Thyroid gland (tissue), 4 donors: ENCODE measurements at regions not wholly inside any gene's neighbourhood (a gene's known extent, or its start where the extent isn't known, plus 50 kb on each side); places are given as distances from the start of the nearest gene placed in this dataset.

Source experiments
- CTCF ChIP-seq, 6 experiments: fragments of 200-600 bp in 3 of 6; fragments of 450-650 bp in 3 of 6; sonication (generic) in 3 of 6; IDR thresholded peaks; one replicate each; pipeline ENCODE4 v1.5.1; 2016 to 2019; ENCODE audit warnings: antibody characterized with exemption in 6 of 6, mild to moderate bottlenecking in 2 of 6, inconsistent platforms in 1 of 6, moderate library complexity in 1 of 6
- POLR2A ChIP-seq, 2 donors: fragments of 450-650 bp; IDR thresholded peaks; one replicate each; pipeline ENCODE4 v1.6.1; 2017; ENCODE audit warnings: antibody characterized with exemption in 2 of 2, mild to moderate bottlenecking in 2 of 2, moderate library complexity in 1 of 2

- TF ChIP-seq POLR2A (IDR thresholded peaks at IDR 0.05) (no peak), CTCF (IDR thresholded peaks at IDR 0.05) (no peak)
Measured at GRCh38 chr5:2214910-2215590, 332.3 kb upstream of the IRX4 start.
